GM19240 (cell line): ENCODE measurements at regions not wholly inside any gene's neighbourhood (a gene's known extent, or its start where the extent isn't known, plus 50 kb on each side); places are given as distances from the start of the nearest gene placed in this dataset.

Experiments used
- DNase-seq: peaks from one replicate; pipeline ENCODE4 v3.0.0; 2011; ENCODE audit warnings: low spot score; ENCODE audit not compliant: insufficient read length

GRCh38 chr2:160913323-160913722 is 246.9 kb upstream of the TANK start:
- no peak for DNase-seq

- DNase-seq: no peak
These were observed 246.0 kb upstream of the TANK start for GRCh38 chr2:160914217-160914616.

- DNase-seq: no peak
These were observed 243.9 kb upstream of the TANK start for GRCh38 chr2:160916300-160916699.

- no peak for DNase-seq
These were observed 242.4 kb upstream of the TANK start for GRCh38 chr2:160917850-160918249.

GRCh38 chr2:160918258-160918657 is 242.0 kb upstream of the TANK start:
- DNase-seq: no peak

GRCh38 chr2:160918906-160919503 is 241.2 kb upstream of the TANK start:
- DNase-seq: no peak

GRCh38 chr2:160920061-160920460 is 240.2 kb upstream of the TANK start:
- no peak for DNase-seq

- no peak for DNase-seq
These were observed 239.4 kb upstream of the TANK start for GRCh38 chr2:160920791-160921303.

- no peak for DNase-seq
These were observed 238.8 kb upstream of the TANK start for GRCh38 chr2:160921386-160921964.

GRCh38 chr2:160924936-160925353 is 235.3 kb upstream of the TANK start:
- no peak for DNase-seq

- no peak for DNase-seq
These were observed 234.3 kb upstream of the TANK start for GRCh38 chr2:160925956-160926355.

GRCh38 chr2:160927324-160927723 is 232.9 kb upstream of the TANK start:
- no peak for DNase-seq

GRCh38 chr2:160928854-160929301 is 231.3 kb upstream of the TANK start:
- no peak for DNase-seq

GRCh38 chr2:160931531-160931930 is 228.7 kb upstream of the TANK start:
- DNase-seq: no peak

GRCh38 chr2:160932960-160933359 is 227.3 kb upstream of the TANK start:
- no peak for DNase-seq

- no peak for DNase-seq
These were observed 226.0 kb upstream of the TANK start for GRCh38 chr2:160934263-160934662.

- no peak for DNase-seq
These were observed 225.2 kb upstream of the TANK start for GRCh38 chr2:160934991-160935390.

GRCh38 chr2:160936044-160936806 is 224.0 kb upstream of the TANK start:
- DNase-seq: no peak

GRCh38 chr2:160940271-160940670 is 220.0 kb upstream of the TANK start:
- DNase-seq: no peak

GRCh38 chr2:160940699-160941098 is 219.5 kb upstream of the TANK start:
- no peak for DNase-seq

GRCh38 chr2:160941290-160941846 is 218.9 kb upstream of the TANK start:
- no peak for DNase-seq

GRCh38 chr2:160942476-160943142 is 217.6 kb upstream of the TANK start:
- DNase-seq: no peak
